HG03095 (cell line): ENCODE measurements at regions not wholly inside any gene's neighbourhood (a gene's known extent, or its start where the extent isn't known, plus 50 kb on each side); places are given as distances from the start of the nearest gene placed in this dataset.

Experiments
- ATAC-seq: cut with Tn5 transposase; IDR thresholded peaks from one replicate; pipeline ENCODE4 v1.9.1; 2021; ENCODE audit warnings: moderate library complexity; ENCODE audit not compliant: unreplicated experiment

- ATAC-seq = no peak
Measured at GRCh38 chr18:56545464-56545863, 92.9 kb downstream of the TXNL1 start.

- ATAC-seq = no peak
Measured at GRCh38 chr18:56542476-56542875, 95.9 kb downstream of the TXNL1 start.

- ATAC-seq = no peak
Measured at GRCh38 chr18:56541793-56542192, 96.6 kb downstream of the TXNL1 start.

- no peak for ATAC-seq
Measured at GRCh38 chr18:56541340-56541739, 97.1 kb downstream of the TXNL1 start.

GRCh38 chr18:56538746-56539145 is 99.6 kb downstream of the TXNL1 start:
- ATAC-seq = no peak

GRCh38 chr18:56532176-56532840 is 106.1 kb downstream of the TXNL1 start:
- ATAC-seq = peak; percentile 94

- no peak for ATAC-seq
Measured at GRCh38 chr18:56522816-56523215, 115.6 kb downstream of the TXNL1 start.

GRCh38 chr18:56521263-56521662 is 117.1 kb downstream of the TXNL1 start:
- ATAC-seq = no peak

GRCh38 chr18:56517761-56518160 is 120.6 kb downstream of the TXNL1 start:
- ATAC-seq = no peak

GRCh38 chr18:56517196-56517595 is 121.2 kb downstream of the TXNL1 start:
- ATAC-seq = no peak

GRCh38 chr18:56516789-56517188 is 121.6 kb downstream of the TXNL1 start:
- ATAC-seq = no peak

- ATAC-seq = no peak
Measured at GRCh38 chr18:56515522-56515921, 122.9 kb downstream of the TXNL1 start.

GRCh38 chr18:56511996-56512395 is 126.4 kb downstream of the TXNL1 start:
- no peak for ATAC-seq

- ATAC-seq = no peak
Measured at GRCh38 chr18:56510108-56510507, 128.3 kb downstream of the TXNL1 start.

GRCh38 chr18:56509656-56510055 is 128.7 kb downstream of the TXNL1 start:
- no peak for ATAC-seq

GRCh38 chr18:56508370-56509036 is 129.9 kb downstream of the TXNL1 start:
- ATAC-seq = no peak

GRCh38 chr18:56505971-56506370 is 132.4 kb downstream of the TXNL1 start:
- ATAC-seq = no peak

GRCh38 chr18:56505293-56505692 is 133.1 kb downstream of the TXNL1 start:
- no peak for ATAC-seq

GRCh38 chr18:56501896-56502295 is 136.5 kb downstream of the TXNL1 start:
- ATAC-seq = no peak

- no peak for ATAC-seq
Measured at GRCh38 chr18:56495884-56496283, 142.5 kb downstream of the TXNL1 start.

GRCh38 chr18:56493531-56493930 is 144.9 kb downstream of the TXNL1 start:
- ATAC-seq = no peak

GRCh38 chr18:56492136-56492535 is 146.3 kb downstream of the TXNL1 start:
- ATAC-seq = no peak

- ATAC-seq = no peak
Measured at GRCh38 chr18:56490942-56491341, 147.4 kb downstream of the TXNL1 start.
